Ishikawa (cell line): ENCODE measurements at regions not wholly inside any gene's neighbourhood (a gene's known extent, or its start where the extent isn't known, plus 50 kb on each side); places are given as distances from the start of the nearest gene placed in this dataset.

ENCODE experiments used
- CEBPB ChIP-seq: IDR thresholded peaks from 2 replicates; pipeline ENCODE4 v1.6.1; 2012
- CREB1 ChIP-seq: IDR thresholded peaks from 2 replicates; pipeline ENCODE4 v1.6.1; 2012; ENCODE audit warnings: low read depth
- EGR1 ChIP-seq: IDR thresholded peaks from 2 replicates; pipeline ENCODE4 v1.6.1; 2012
- EP300 ChIP-seq: IDR thresholded peaks from 2 replicates; pipeline ENCODE4 v1.6.1; 2012; ENCODE audit warnings: borderline replicate concordance
- FOXM1 ChIP-seq: IDR thresholded peaks from 2 replicates; pipeline ENCODE4 v1.6.1; 2012; ENCODE audit warnings: low read depth, borderline replicate concordance
- NFIC ChIP-seq: IDR thresholded peaks from 2 replicates; pipeline ENCODE4 v1.6.1; 2012
- RAD21 ChIP-seq: IDR thresholded peaks from 2 replicates; pipeline ENCODE4 v1.6.1; 2012; ENCODE audit warnings: low read depth
- TAF1 ChIP-seq: IDR thresholded peaks from 2 replicates; pipeline ENCODE4 v1.6.1; 2012; ENCODE audit warnings: low read depth, mild to moderate bottlenecking
- TCF12 ChIP-seq: IDR thresholded peaks from 2 replicates; pipeline ENCODE4 v1.6.1; 2012; ENCODE audit warnings: low read depth
- TEAD4 ChIP-seq: IDR thresholded peaks from 2 replicates; pipeline ENCODE4 v1.6.1; 2012
- YY1 ChIP-seq: IDR thresholded peaks from 2 replicates; pipeline ENCODE4 v1.6.1; 2012; ENCODE audit warnings: low read depth
- ZBTB7A ChIP-seq: IDR thresholded peaks from 2 replicates; pipeline ENCODE4 v1.6.1; 2012; ENCODE audit warnings: low read depth
- TF ChIP-seq, protein P1 (sequence below): IDR thresholded peaks from 2 replicates; pipeline ENCODE4 v1.6.1; 2012; ENCODE audit warnings: low read depth, mild to moderate bottlenecking
- TF ChIP-seq, protein P2 (sequence below): IDR thresholded peaks from 2 replicates; pipeline ENCODE4 v1.6.1; 2012
- TF ChIP-seq, protein P3 (sequence below): IDR thresholded peaks from 2 replicates; pipeline ENCODE4 v1.6.1; 2012

GRCh38 chr2:147560810-147561535, 283.9 kb upstream of the ACVR2A start:
- TF ChIP-seq CEBPB (no peak), EP300 (no peak), ZBTB7A (no peak), EGR1 (no peak), TEAD4 (no peak), YY1 (no peak), CREB1 (no peak), NFIC (no peak), TAF1 (no peak), RAD21 (no peak)
- TF ChIP-seq, protein P1, sequence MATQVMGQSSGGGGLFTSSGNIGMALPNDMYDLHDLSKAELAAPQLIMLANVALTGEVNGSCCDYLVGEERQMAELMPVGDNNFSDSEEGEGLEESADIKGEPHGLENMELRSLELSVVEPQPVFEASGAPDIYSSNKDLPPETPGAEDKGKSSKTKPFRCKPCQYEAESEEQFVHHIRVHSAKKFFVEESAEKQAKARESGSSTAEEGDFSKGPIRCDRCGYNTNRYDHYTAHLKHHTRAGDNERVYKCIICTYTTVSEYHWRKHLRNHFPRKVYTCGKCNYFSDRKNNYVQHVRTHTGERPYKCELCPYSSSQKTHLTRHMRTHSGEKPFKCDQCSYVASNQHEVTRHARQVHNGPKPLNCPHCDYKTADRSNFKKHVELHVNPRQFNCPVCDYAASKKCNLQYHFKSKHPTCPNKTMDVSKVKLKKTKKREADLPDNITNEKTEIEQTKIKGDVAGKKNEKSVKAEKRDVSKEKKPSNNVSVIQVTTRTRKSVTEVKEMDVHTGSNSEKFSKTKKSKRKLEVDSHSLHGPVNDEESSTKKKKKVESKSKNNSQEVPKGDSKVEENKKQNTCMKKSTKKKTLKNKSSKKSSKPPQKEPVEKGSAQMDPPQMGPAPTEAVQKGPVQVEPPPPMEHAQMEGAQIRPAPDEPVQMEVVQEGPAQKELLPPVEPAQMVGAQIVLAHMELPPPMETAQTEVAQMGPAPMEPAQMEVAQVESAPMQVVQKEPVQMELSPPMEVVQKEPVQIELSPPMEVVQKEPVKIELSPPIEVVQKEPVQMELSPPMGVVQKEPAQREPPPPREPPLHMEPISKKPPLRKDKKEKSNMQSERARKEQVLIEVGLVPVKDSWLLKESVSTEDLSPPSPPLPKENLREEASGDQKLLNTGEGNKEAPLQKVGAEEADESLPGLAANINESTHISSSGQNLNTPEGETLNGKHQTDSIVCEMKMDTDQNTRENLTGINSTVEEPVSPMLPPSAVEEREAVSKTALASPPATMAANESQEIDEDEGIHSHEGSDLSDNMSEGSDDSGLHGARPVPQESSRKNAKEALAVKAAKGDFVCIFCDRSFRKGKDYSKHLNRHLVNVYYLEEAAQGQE = no peak
- TF ChIP-seq, protein P2, sequence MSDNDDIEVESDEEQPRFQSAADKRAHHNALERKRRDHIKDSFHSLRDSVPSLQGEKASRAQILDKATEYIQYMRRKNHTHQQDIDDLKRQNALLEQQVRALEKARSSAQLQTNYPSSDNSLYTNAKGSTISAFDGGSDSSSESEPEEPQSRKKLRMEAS = no peak
- TF ChIP-seq, protein P3, sequence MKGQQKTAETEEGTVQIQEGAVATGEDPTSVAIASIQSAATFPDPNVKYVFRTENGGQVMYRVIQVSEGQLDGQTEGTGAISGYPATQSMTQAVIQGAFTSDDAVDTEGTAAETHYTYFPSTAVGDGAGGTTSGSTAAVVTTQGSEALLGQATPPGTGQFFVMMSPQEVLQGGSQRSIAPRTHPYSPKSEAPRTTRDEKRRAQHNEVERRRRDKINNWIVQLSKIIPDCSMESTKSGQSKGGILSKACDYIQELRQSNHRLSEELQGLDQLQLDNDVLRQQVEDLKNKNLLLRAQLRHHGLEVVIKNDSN = no peak

DNA sequence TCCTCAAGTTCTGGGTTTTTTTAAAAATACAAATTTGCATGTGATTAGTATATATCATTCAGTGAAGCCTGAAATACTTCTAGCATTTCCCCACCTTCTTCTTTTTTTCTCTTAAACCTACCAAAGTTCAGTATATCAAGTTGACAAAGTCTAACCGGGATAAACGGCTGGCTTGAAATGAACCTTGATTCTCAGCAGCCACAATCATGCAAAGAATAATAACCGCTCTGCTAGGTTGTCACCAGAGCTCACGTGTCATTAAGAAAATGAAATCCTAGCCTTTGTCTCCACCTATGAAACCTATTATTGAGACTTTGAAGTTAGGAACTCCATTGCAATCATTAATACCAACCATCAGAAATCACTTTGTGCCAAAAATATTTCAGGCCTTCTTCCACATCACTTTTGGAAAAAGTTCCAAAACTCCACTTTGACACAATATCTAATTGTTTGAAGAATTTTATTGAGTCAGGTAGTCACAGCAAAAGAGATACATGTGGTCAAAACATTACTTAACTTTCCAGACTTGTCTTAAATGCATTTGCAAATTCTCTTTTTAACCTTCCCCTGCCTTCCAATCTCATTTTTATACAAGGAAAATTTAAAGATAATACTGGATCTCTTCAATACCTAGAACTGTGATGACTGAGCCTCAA, 285.6 kb upstream of the ACVR2A start:
- TF ChIP-seq, protein P1 = no peak
- TF ChIP-seq YY1 = no peak
- no peak for TF ChIP-seq ZBTB7A
- TF ChIP-seq, protein P3 = no peak
- no peak for TF ChIP-seq FOXM1
- TF ChIP-seq EP300 = no peak

DNA sequence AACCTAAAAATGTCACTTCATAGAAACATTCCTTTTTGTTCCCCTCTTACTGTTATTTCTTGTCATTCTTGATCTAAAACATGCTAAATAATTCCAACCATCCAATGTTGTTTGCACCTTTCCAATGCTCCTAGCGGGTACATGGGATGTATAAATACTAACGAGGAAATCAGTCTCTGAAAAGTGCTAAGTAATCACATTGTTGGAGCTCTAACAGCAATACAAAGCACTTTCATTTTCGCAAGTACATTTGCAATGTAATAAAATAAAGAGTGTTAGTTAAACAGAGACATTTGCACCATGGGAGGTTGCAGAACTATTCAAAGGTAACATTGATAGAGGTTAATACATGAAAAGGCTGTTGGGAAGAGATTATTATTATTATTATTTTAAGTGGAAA, 286.2 kb upstream of the ACVR2A start:
- TF ChIP-seq TEAD4 = no peak
- no peak for TF ChIP-seq NFIC
- TF ChIP-seq TCF12 = no peak

GRCh38 chr2:147554521-147555107, 290.2 kb upstream of the ACVR2A start:
- TF ChIP-seq, protein P3 = no peak
- TF ChIP-seq TCF12 = no peak
- no peak for TF ChIP-seq EP300
- TF ChIP-seq EGR1 = no peak

DNA sequence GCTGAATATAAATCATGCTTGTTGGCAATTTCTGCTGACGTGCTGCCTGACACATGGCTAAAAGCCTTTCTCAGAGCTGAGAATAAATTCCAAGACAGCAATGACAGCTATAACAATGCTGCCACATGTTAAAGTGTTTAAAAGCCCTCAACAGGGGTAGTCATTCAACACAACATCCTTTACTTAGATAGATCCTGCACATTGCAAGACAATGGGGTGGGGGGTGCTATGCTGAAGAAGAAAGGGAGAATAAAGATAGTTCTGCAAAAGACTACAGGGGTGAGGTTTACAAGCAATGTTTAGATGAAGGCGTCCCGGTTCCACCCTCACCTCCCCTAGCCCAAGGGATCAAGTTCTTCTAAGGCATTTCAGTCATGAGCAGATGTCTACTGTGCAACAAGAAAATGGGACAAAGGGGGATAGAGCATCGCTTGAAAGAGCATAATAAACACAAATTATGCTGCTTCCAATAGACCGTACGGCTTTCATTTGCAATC, 291.0 kb upstream of the ACVR2A start:
- TF ChIP-seq, protein P2 = no peak

GRCh38 chr2:147550995-147551731, 293.7 kb upstream of the ACVR2A start:
- no peak for TF ChIP-seq RAD21
- TF ChIP-seq, protein P3 = no peak
- TF ChIP-seq, protein P2 = no peak
- TF ChIP-seq CREB1 = no peak
- TF ChIP-seq TEAD4 = no peak
- no peak for TF ChIP-seq EP300
- TF ChIP-seq TCF12 = no peak
- no peak for TF ChIP-seq ZBTB7A
- TF ChIP-seq NFIC = no peak
- no peak for TF ChIP-seq TAF1
- no peak for TF ChIP-seq YY1
- TF ChIP-seq EGR1 = no peak
- TF ChIP-seq, protein P1 = no peak
- no peak for TF ChIP-seq FOXM1
- no peak for TF ChIP-seq CEBPB
